ENCODE measurements at regions not wholly inside any gene's neighbourhood (a gene's known extent, or its start where the extent isn't known, plus 50 kb on each side); places are given as distances from the start of the nearest gene placed in this dataset.
A peak's percentile ranks its signal among the peaks of the same experiment; 100 is the strongest.
"Not testable (repeated sequence)": the region's sequence is repeated elsewhere in the genome, so short reads cannot be mapped to it uniquely, and the experiment has no call there.

DNA sequence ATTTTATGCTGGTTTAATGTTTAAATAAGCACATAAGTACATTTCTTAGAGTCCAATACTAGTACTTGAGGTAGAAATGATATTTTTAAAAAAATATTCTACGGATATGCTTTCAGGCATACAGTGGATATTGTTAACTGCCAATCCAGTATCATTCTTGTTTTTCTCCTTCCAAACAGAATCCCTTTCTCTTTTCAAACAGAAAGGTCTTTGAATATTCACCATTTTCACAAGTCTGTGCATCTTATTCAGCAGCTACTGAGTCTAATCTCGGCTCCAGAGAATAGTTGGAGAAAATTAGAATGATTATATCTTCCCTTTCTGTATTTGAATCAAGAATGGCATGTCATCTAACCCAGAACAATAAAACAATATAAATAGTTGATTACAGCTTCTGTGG is 174.5 kb downstream of the GOLGA6L6 start:
- DNase-seq, result no peak

GRCh38 chr15:20363591-20363990 is 178.0 kb downstream of the GOLGA6L6 start:
- DNase-seq, result not testable (repeated sequence)

- DNase-seq, result no peak
These were observed 180.5 kb downstream of the GOLGA6L6 start for GRCh38 chr15:20361091-20361490.

DNA sequence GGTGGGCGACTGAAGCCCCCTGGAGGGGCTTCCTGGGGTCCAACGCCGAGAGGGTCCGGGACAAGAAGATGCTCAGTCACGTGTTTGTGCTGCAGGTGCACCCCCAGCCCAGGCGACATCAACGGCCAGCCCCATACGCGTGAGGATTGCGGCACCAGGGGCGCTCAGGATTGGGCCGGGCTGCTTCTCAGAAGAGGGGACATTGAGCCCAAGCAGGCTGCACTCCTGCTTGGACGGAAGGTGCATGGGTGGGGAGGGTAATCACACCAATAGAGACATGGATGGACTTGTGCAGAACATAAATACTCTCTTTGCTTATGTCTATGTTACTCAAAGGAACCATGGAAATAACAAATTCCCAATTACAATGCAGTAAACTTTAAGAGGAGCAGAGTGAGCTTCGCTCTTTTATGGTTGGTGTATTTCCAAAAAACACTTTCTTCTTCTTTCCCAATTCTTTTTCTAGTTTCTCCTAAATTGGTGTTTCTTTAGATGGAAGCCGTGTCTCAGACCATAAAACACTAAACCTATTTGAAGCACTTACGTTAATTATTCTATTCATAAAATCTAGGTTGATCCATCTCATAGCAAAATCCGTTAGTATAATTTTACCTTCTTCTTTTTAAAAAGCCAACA is 182.7 kb downstream of the GOLGA6L6 start:
- DNase-seq, result no peak

GRCh38 chr15:20358066-20358778 is 183.4 kb downstream of the GOLGA6L6 start:
- DNase-seq, result no peak

- DNase-seq, result no peak
These were observed 184.0 kb downstream of the GOLGA6L6 start for GRCh38 chr15:20357481-20358065.

DNA sequence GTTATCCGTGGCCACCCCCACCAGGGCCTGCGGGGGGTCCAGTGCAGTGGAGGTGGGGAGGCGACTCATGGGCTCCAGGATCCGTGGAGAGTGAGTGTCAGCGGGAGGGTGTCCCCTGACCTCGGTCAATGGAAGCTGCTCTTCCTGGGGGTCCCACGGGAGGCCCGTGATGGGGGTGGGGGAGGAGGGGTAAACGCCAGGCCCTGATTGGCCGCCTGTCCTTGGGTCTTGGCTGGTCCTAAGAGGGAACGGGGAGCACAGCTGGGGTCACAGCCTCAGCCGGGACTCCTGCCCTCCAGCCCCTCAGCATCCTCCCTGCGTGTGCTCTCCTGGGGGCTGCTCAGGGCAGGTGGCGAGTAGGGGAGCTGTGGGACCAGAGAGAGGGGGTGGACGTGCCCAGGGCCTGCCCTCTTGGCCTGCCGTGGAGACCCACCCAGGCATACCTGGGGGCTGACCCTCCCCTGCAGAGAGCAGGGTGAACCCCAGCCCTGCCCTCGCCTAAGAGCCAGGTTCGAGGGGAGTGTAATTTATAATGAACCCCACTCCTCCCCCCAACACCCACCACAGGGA is 184.6 kb downstream of the GOLGA6L6 start:
- DNase-seq, result no peak

GRCh38 chr15:20356444-20356910 is 185.1 kb downstream of the GOLGA6L6 start:
- peak; percentile 90 for DNase-seq

DNA sequence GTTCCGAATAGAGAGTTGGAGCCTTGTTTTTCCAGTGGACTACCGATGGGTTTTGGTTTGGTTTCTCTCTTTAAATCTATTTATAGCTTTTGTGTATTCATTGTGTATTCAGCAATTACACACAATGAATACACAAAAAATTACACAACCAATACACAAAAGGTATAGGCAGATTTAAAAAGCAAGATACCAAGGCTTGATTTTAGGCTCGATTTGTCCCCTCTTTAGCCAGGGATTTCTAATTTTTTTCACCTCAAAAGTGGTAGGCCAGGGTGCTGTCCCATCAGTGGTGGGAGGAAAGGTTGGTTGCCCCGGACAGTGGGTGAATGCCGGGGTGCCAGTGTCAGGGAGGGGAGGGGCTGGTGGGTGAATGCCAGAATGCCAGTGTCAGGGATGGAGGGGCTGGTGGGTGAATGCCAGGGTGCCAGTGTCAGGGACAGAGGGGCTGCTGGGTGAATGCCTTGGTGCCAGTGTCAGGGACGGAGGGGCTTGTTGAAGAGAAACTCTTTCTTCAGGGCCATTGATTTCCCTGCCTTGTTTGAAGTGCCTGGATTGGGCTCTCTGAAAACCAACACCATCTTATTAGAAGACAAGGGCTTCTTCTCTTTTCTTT is 186.2 kb downstream of the GOLGA6L6 start:
- DNase-seq, result no peak

GRCh38 chr15:20354884-20355223 is 186.7 kb downstream of the GOLGA6L6 start:
- DNase-seq, result not testable (repeated sequence)

- DNase-seq, result no peak
These were observed 187.4 kb downstream of the GOLGA6L6 start for GRCh38 chr15:20353966-20354883.

GRCh38 chr15:20352241-20353200 is 189.1 kb downstream of the GOLGA6L6 start:
- no peak for DNase-seq

GRCh38 chr15:20351448-20351971 is 190.1 kb downstream of the GOLGA6L6 start:
- DNase-seq, result no peak

DNA sequence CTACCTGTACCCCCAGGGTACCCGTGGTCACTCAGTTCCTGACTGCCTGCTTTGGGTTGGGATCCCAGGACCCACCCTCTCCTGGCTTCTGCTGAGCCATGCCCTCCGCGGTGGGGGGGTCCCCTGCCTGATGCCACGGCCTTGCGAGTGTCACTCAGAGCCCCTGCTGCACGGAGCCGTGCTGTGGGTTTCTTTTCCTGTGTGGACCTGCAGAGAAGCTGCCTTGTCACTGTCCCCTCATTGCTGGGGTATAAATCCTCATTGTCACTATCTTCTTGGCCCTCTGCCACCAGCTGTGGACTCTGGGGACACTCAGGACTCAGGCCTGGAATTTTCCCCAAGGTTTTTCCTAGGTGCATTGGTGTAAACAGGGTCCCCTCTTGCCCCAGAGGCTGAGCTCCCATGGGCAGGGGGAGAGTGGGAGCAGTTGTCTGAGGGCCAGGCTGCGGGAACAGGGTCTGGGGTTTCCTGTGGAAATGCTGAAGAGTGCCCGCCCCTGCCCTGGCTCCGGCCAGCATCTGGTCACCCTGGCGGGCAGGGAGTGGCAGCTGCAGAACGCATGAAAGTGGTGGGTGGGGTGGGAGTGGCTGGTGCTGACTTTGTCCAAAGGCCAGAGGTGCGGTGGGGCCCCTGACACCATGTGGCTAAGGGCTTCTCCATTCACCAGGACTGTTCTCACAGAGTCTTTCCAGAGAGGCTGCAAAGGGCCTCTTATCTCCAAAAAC is 191.7 kb downstream of the GOLGA6L6 start:
- no peak for DNase-seq

DNA sequence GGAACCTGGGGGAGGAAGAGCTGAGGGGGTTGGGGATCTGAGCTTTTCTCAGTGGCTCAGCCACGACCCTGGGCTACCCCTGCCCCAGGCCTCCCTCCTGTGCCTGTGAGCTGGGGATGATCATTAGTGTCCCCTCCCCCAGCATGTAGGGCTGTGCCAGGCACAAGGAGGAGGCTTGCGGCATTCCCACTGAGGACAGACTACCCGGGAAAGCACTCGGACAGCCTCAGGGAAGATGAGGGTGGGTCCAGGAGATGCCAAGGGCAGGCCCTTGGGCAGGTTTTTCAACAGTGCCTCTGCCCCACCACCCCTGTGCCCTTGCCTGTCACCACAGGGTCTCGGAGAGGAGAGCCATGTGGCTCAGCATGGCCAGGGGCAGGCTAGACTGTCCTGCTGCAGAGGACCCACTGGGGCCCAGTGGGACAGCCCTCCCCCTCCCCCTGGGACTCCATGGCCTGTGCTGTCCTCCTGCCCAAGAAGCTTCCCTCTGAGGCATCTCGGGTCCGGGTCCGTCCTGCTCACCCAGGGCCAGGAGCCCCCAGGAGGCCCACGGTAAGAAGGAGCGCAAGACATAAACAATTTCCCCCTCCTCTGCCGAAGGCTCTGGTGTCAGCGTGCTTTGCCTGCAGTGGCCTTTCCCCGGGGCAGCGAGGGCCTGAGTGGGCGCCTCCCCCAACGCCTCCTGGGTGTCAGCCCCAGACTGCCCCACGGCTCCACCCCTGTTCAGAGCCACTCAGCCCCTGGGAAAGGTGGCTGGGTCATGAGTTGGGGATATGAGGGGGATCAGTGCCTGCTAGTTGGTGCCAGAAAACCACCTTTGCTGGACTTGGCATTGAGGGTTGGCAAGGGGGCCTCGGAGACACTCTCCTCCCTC is 192.5 kb downstream of the GOLGA6L6 start:
- DNase-seq, result no peak

DNA sequence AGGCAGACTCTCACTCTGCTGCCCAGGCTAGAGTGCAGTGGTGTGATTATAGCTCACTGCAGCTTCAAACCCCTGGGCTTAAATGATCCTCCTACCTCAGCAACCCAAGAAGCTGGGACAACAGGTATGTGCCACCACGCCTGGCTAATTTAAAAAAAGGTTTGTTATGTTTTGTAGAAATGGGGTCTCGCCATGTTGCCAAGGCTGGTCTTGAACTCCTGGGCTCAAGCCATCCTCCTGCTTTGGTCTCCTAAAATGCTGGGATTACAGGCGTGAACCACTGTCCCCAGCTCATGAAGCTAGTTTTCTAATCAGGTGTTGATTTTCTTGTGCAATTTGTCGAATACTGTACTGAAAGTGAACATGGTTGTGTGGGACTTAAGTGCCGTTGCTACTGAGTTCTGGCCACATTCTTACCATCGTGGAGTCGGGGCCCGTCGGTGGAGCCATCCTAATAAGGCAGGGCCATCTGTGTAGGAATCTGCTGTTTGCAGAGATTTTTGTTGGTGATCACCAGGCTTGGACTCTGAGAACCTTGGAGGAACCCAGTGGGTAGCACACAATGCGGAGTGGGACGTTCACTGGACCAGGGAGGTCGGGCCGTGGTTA is 193.2 kb downstream of the GOLGA6L6 start:
- DNase-seq, result no peak

GRCh38 chr15:20346082-20346805 is 195.4 kb downstream of the GOLGA6L6 start:
- DNase-seq, result no peak

- no peak for DNase-seq
These were observed 196.1 kb downstream of the GOLGA6L6 start for GRCh38 chr15:20345401-20345958.
